Smooth muscle cell of the brain vasculature (primary cell): ENCODE measurements at regions not wholly inside any gene's neighbourhood (a gene's known extent, or its start where the extent isn't known, plus 50 kb on each side); places are given as distances from the start of the nearest gene placed in this dataset.
"Not testable (repeated sequence)": the region's sequence is repeated elsewhere in the genome, so short reads cannot be mapped to it uniquely, and the experiment has no call there.

ENCODE experiments used
- DNase-seq: peaks from one replicate; pipeline ENCODE4 v3.0.0-alpha.2; 2012; ENCODE audit warnings: low read depth, low spot score

DNA sequence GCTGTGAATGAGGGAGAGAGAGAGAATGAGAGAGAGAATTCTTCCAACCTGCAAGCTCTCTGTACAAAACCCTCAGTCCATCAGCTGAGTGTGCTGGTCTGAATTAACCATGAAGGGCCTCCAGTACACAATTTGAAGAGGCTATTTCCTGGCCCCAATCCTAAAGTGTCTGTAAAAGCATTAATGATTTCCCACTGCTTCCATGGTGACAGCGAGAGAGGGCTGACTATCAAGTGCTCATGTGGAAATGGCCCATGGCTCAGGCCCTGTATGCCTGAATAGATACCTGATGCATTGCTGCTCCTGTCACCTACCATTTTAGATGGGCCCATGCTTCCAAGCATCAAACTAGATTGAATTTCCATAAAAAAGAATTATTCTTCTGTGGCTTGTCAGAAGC, 592.4 kb downstream of the KIF4B start:
- DNase-seq, result no peak

GRCh38 chr5:155616779-155617392, 603.3 kb downstream of the KIF4B start:
- DNase-seq, result no peak

- no peak for DNase-seq
Observed at GRCh38 chr5:155619688-155620087, 606.1 kb downstream of the KIF4B start.

DNA sequence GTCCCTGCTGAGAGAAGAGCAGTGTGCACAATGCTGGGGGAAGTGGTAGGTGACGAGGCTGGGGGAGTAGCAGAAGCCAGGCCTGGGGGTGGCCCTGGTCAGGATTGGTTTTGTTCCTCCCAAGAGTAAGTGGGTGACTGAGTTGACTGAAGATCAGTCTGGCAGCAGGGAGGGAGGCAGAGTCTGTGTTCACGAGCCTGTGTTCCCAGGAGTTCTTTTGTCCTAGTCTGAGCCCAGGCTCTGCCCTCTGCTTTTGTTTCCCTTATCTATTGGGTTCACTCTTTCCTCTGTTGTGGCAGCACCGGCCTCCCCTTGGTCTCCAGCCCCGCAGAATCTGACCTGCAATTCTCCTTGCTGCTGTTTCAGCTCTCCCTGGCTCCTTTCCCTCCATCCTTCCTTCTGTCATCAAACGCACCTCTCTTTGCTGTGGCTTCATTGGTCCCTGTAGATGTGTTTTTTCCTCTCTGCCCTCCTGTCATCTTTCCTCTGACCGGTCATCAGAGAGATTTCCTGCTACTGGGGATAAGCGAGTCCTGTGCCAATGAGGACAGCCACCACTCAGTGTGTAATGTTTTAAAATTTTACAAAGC, 607.4 kb downstream of the KIF4B start:
- no peak for DNase-seq

- no peak for DNase-seq
Observed at GRCh38 chr5:155624597-155625241, 611.2 kb downstream of the KIF4B start.

DNA sequence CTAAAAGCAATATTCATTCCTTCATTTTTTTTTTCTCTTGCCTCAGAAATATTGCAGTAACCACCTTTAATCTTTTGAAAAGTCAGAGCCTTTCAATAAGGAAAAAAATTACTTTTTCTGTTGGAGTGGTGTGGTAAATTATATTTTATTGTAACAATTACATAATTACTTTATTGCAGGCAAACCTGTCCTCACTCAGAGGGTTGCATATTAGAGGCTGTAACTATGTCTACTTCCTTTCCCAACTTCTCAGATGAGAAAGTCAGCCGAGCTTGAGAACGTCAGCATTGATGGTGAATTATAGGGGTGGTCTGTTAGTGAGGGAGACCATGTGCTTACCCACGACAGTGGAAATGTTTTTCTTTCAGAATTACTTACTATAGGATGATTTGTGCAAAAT, 611.8 kb downstream of the KIF4B start:
- no peak for DNase-seq

GRCh38 chr5:155625897-155626543, 612.5 kb downstream of the KIF4B start:
- no peak for DNase-seq

DNA sequence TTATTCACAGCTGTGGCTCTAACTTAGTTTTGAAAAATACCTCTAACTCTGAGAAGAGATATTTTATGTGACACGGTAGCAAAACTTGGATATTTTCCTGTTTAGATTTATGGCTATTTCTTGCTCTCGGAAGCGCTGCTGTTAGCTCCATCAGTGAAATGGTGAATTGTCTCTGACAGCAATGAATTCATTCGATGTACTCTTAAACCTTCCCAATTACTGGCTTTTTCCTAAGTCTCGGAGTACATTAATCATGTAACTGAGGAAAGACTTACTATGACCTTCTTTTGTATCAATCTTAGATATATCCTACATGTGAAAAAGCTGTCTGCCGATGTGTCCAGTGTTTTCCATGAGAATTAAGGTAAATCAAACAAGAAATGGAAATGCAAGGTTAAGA, 613.0 kb downstream of the KIF4B start:
- DNase-seq, result no peak

GRCh38 chr5:155628346-155628745, 614.8 kb downstream of the KIF4B start:
- no peak for DNase-seq

DNA sequence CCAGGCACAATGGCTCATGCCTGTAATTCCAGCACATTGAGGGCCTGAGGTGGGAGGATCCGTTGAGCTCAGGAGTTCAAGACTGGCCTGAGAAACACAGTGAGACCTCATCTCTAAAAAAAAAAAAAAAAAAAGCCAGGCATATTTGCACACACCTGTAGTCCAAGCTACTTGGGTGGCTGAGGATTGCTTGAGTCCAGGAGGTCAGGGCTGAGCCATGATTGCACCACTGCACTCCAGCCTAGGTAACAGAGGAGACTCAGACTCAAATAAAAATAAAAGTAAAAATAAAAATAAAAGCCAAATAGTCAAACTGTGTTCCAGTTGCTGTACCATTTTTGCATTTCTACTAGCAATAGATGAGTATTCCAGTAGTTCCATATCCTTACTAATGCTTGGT, 616.0 kb downstream of the KIF4B start:
- no peak for DNase-seq

DNA sequence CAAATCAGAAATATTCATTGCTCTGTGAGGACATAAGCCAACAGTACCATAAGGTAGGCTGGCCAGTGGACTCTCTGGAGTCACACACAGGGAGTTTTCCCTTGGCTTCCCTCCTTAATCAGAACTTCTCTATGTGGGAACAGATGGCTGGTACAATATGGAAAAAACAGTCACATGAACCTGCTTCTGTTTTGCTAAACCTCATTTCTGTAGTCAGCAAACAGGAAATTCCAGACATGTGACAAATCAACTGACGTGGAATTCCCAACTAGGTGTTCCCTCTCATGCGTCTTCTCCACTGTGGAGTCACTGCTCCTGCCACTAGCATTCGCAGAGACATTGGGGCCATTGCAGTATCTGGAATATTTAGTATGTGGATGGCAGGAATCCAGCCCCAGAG, 617.6 kb downstream of the KIF4B start:
- DNase-seq, result no peak

- no peak for DNase-seq
Observed at GRCh38 chr5:155633338-155633957, 619.9 kb downstream of the KIF4B start.

DNA sequence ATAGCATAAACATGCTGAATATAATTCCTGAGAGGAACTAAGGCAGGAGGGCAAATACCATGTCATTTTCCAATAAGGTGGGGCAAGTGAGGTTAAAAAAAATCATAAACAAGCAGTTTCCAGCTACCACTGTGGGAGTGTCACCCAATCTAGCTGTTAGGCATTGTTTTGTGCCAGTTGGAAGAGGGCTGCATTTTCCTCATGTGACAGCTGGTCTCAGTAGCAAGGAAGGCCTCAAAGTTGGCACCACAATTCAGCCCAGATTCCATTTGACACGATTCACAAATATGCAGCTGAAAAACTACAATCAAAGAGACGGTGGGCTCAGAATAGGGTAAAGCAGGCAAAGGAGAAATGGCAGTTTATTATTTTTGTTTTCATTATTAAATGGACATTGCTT, 636.1 kb downstream of the KIF4B start:
- no peak for DNase-seq

GRCh38 chr5:155655569-155655968, 642.0 kb downstream of the KIF4B start:
- DNase-seq, result no peak

- no peak for DNase-seq
Observed at GRCh38 chr5:155661859-155662258, 648.3 kb downstream of the KIF4B start.

DNA sequence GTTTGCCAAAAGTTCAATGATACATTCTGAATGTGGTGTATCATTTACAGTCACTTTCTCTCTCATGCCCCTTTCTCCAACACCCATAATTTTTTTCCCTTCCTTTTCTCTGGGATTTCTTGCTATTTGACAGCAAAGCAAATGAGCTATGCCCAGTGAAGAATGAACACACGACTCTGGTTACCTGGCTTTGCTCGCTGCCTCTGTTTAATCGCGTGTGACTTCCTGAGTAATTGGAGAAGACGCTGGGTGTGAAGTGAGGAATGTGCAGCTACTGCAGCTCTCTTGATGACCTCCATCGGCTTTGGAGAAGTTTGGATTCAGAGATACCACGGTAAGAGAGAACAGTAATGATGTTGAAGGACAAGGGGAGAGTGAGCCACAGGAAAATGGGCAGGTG, 651.8 kb downstream of the KIF4B start:
- no peak for DNase-seq

GRCh38 chr5:155672001-155672400, 655.0 kb upstream of the SGCD start:
- DNase-seq, result not testable (repeated sequence)

DNA sequence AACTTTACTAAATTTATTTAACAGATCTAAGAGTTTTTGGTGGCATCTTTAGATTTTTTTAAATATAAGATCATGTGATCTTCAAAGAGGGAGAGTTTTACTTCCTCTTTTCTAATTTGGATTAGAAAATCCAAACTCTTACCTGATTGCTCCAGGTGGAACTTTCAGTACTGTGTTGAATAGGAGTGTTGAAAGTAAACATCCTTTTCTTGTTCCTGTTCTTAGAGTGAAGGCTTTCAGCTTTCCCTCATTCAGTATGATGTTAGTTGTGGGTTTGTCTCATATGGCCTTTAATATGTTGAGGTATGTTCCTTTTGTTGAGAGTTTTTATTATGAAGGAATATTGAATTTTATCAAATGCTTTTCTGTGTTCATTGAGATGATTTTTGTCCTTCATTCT, 650.0 kb upstream of the SGCD start:
- DNase-seq, result no peak

- DNase-seq, result no peak
Observed at GRCh38 chr5:155678371-155678770, 648.6 kb upstream of the SGCD start.

DNA sequence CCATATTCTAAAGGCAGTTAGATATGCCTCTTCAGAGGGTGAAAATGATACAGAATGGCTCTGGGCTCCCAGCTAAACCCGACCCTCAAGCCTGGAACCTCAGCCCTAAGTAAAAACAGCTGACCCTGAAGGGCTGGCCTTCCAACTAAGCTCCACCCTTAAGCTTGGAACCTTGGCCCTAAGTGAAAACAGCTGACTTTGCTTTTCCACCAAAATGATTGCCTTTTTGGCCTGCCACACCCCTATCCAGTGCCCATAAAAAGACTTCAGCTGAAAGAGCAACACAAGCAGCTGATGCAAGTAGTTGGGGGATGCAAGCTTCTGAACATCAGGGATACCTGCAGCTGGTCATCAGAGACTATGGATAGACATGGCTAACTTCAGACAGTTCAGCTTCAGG, 647.4 kb upstream of the SGCD start:
- no peak for DNase-seq

DNA sequence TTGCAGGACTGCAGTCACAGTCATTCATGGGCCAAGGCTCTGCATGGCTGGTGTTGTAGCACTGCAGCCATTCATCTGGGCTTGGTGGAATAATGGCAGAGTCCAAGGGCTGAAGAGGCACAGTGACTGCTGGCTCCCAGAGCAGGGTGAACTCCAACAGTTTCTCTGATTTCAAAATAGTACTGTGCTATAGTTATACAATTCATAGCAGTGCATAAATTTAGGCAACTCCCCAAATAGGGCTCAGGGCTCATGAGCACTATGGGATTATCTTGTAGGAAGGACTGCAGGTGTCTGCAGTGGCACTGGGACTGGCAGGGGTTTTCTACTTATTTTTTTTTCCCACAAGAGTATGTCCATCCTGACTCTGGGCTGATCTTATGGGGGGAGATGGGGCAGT, 642.5 kb upstream of the SGCD start:
- no peak for DNase-seq

DNA sequence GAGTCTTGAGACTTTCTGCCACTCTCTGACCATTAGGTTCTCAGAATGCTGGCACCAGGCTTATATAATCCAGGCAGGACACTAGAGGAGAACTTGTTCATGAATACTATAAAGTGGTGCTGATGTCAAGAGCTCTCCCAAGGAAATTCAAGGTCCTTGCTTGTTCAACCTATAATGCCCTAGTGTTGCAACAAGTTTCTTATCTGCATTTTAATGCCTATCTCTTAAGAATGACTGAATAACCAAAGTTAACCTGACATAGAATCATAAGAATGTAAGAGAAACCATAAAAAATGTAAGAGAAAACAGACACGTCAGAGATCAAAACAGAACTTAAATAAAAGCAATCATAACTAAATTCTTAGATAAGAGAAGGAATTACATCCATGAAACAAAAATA, 640.8 kb upstream of the SGCD start:
- no peak for DNase-seq
